ENCODE measurements at regions not wholly inside any gene's neighbourhood (a gene's known extent, or its start where the extent isn't known, plus 50 kb on each side); places are given as distances from the start of the nearest gene placed in this dataset.
"Not testable (repeated sequence)": the region's sequence is repeated elsewhere in the genome, so short reads cannot be mapped to it uniquely, and the experiment has no call there.

DNA sequence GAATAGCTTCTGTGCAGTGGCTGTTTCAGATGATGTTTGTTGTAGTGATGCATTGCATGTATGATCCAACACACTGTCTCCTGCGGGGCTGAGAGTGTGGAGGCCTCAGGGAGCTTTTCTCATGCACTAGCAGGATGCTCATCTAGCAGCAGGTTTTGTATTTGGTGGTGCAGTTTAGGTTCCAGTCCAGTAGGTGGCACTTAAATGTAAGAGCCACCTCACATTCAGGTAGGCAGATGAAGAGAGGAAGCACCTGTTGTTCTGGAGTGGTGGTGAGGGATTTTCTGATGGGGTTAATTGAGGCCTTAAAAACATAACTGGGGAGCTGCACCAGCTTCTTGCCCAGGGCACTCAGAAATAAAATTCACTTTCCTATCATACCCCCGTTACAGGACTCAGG is 300.9 kb downstream of the SPIN4 start:
- Histone ChIP-seq H3K9me3 (ENCODE audit: control insufficient read depth, insufficient read depth, low read length) (no peaks in the 10 kb centered on the region; the same call in 1 of the 2 replicates), H3K27ac (ENCODE audit: low read depth, low read length) (no peak overlapping the region), H3K4me3 (ENCODE audit: low read depth, low read length) (no peak overlapping the region), H3K27me3 (ENCODE audit: control insufficient read depth, insufficient read depth, low read length) (no peaks in the 10 kb centered on the region)
- DNase-seq (ENCODE audit: low read depth, low spot score): no peak
- no peak for TF ChIP-seq CTCF (IDR thresholded peaks at IDR 0.05; ENCODE audit: low read depth, low read length)
- POLR2A ChIA-PET: no interaction called here
- CTCF ChIA-PET: no interaction called here

DNA sequence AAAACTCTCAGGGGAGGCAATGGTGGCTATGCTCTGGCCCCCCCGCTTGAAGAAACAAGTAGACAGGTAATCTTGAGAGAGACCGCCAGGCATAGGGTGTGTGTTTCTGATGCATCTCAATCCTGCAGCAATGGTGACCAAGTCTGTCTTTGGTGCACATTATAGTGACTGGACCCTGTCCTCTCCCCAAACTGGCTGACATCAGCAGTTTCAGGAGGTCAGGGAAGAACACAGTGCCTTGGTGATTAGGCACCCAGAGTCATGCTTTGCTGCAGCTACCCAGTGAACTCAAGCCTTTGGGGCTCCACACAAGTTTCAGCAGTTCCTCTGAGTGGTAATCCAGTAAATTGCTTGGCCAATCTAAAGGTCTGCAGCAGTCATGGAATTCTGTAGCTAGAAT is 318.3 kb downstream of the SPIN4 start:
- POLR2A ChIA-PET: no interaction called here
- DNase-seq (ENCODE audit: low read depth, low spot score): no peak
- H3K27ac ChIP-seq (ENCODE audit: low read depth, low read length): no peak overlapping the region

DNA sequence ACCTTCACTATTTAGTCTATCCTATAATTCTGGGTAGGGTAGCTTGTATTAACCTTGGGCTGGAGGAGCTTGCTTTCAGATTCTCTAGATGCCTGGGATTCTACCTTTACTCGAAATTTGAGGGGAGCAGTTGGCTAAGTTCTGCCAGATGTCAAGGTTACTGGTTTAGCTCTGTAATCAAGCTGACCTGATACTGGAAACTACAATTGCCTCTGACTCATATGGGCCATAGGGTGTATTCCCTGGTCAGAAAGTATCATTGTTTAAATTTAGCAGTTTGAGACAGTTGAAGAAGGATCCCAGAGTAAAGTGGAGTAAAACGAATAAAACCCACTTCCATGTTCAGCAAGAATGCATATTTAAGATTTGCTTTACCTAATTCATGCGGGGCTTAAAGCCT is 337.6 kb downstream of the SPIN4 start:
- H3K4me3 ChIP-seq (ENCODE audit: low read depth, low read length): no peak overlapping the region
- POLR2A ChIA-PET: no interaction called here
- no peak for DNase-seq (ENCODE audit: low read depth, low spot score)
- CTCF ChIA-PET: no interaction called here
- no peaks in the 10 kb centered on the region; the same call in 1 of the 2 replicates for H3K9me3 ChIP-seq (ENCODE audit: control insufficient read depth, insufficient read depth, low read length)
- H3K27me3 ChIP-seq (ENCODE audit: control insufficient read depth, insufficient read depth, low read length): no peaks in the 10 kb centered on the region
- TF ChIP-seq CTCF (IDR thresholded peaks at IDR 0.05; ENCODE audit: low read depth, low read length): no peak
- no peak overlapping the region for H3K27ac ChIP-seq (ENCODE audit: low read depth, low read length)

More for the DNA sequence above, 318.3 kb downstream of the SPIN4 start:
- Histone ChIP-seq H3K4me3 (ENCODE audit: low read depth, low read length) (no peak overlapping the region), H3K27me3 (ENCODE audit: control insufficient read depth, insufficient read depth, low read length) (no peaks in the 10 kb centered on the region), H3K9me3 (ENCODE audit: control insufficient read depth, insufficient read depth, low read length) (peaks cover 8% of the 10 kb centered on the region; the same call in 1 of the 2 replicates)
- CTCF ChIA-PET: no interaction called here
- TF ChIP-seq CTCF (IDR thresholded peaks at IDR 0.05; ENCODE audit: low read depth, low read length): no peak

GRCh38 chrX:63012574-63012973 is 338.6 kb downstream of the SPIN4 start:
- no peak for TF ChIP-seq CTCF (IDR thresholded peaks at IDR 0.05; ENCODE audit: low read depth, low read length)
- ChIA-PET CTCF (no interaction called here), POLR2A (no interaction called here)
- Histone ChIP-seq H3K9me3 (ENCODE audit: control insufficient read depth, insufficient read depth, low read length) (no peaks in the 10 kb centered on the region; the same call in 1 of the 2 replicates), H3K27ac (ENCODE audit: low read depth, low read length) (no peak overlapping the region), H3K27me3 (ENCODE audit: control insufficient read depth, insufficient read depth, low read length) (no peaks in the 10 kb centered on the region), H3K4me3 (ENCODE audit: low read depth, low read length) (no peak overlapping the region)
- DNase-seq (ENCODE audit: low read depth, low spot score): no peak

GRCh38 chrX:63000196-63000595 is 350.9 kb downstream of the SPIN4 start:
- CTCF ChIA-PET; H3K4me3 ChIP-seq (ENCODE audit: low read depth, low read length); H3K27me3 ChIP-seq (ENCODE audit: control insufficient read depth, insufficient read depth, low read length); DNase-seq (ENCODE audit: low read depth, low spot score); H3K27ac ChIP-seq (ENCODE audit: low read depth, low read length); H3K9me3 ChIP-seq (ENCODE audit: control insufficient read depth, insufficient read depth, low read length); POLR2A ChIA-PET: not testable (repeated sequence)
